Right cardiac atrium (tissue), 5 donors: ENCODE measurements at regions not wholly inside any gene's neighbourhood (a gene's known extent, or its start where the extent isn't known, plus 50 kb on each side); places are given as distances from the start of the nearest gene placed in this dataset.

ENCODE experiments used
- ATAC-seq, 2 donors: fragments of 200-7000 bp; cut with Tn5 transposase; one replicate each; pipeline versions ENCODE4 v1.8.0 to v1.9.1; 2020; ENCODE audit warnings: moderate library complexity in 2 of 2, mild to moderate bottlenecking in 1 of 2
- DNase-seq, 3 donors: peaks; one replicate each; pipeline ENCODE4 v3.0.0-alpha.2; 2020
- H3K27ac ChIP-seq: one replicate; pipeline ENCODE4 v1.5.1; 2013; ENCODE audit warnings: mild to moderate bottlenecking, low read length, control low read depth, moderate library complexity
- H3K27me3 ChIP-seq: one replicate; pipeline ENCODE4 v1.6.1; 2013; ENCODE audit not compliant: control insufficient read depth, insufficient read depth
- H3K4me1 ChIP-seq: one replicate; pipeline ENCODE4 v1.6.1; 2013; ENCODE audit warnings: low read length; ENCODE audit not compliant: control insufficient read depth, insufficient read depth
- H3K4me3 ChIP-seq: one replicate; pipeline ENCODE4 v1.5.1; 2013; ENCODE audit warnings: low read length, control low read depth
- H3K9me3 ChIP-seq: one replicate; pipeline ENCODE4 v1.6.1; 2013; ENCODE audit warnings: low read length; ENCODE audit not compliant: control insufficient read depth
- WGBS: extraction: QIAGEN DNeasy Blood & Tissue Kit; methylation state at CpG from one replicate; pipeline ENCODE4 v1.1.7; 2013; 5-methylcytosine and 5-hydroxymethylcytosine counted together
- intact Hi-C, 4 donors: fragments of 100-400 bp; cut with DNase I; formaldehyde crosslinking; loops; one replicate each; pipeline versions ENCODE4 v1.11.0 to v1.14.0; 2022 to 2023
- donor health status: healthy with polysubstance abuse.
- donor health status: DM: no; HTN: yes; CAD: no.
- donor health status: DM: no; HTN: no; CAD: no.
- donor health status: DM: no; HTN: yes; CAD: no; lungs with severe emphysema.
- donor health status: DM: yes; HTN: yes; CAD: no.

DNA sequence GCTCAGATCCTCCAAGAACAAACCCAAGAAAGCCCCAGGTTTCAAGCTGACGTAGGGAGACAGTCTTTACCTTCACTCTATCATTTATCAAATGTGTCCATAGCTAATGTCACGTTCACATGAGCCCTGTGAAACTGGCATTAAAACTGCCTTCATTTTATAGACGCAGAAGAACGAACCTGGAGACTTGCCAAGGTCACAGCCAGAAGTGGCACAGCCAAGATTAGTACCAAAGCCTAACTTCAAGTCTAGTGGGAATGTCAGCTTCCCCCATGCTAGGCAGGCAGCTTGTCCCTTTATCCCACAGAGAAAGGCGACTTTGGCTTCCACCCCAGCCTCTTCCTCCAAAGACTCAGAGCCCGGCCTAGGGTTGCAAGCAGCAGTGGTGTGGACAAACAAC is 517.2 kb downstream of the SHQ1 start:
- 65% methylated on average over 6 of the region's 6 CpGs for WGBS
- Histone ChIP-seq H3K27ac (no peak overlapping the region), H3K4me1 (peaks cover 5% of the 10 kb centered on the region), H3K9me3 (no peaks in the 10 kb centered on the region), H3K4me3 (no peak overlapping the region), H3K27me3 (no peaks in the 10 kb centered on the region)
- intact Hi-C loops: no loop called here
- ATAC-seq: no peak
- DNase-seq: no peak

DNA sequence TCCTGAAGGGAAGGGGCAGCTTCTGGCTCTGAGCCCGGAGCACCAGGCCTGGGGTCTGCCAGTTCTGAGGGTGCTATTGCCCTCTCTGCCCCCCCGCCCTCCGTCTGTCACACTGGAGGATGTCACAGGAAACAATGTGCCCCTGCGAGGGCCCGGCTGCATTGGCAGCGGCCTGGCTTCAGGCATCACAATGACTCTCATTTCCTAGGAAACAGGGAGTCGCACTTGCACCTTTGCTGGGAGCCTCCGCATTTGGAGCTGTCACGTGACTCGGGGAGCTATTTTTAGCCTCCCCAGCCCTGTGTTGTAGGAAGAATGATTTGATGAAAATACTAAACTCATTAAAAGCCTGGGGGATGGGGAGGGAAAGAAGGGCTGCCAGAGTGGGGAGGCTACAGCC is 518.9 kb downstream of the SHQ1 start:
- Histone ChIP-seq H3K4me1 (peaks cover 5% of the 10 kb centered on the region), H3K4me3 (no peak overlapping the region), H3K27ac (no peak overlapping the region), H3K9me3 (no peaks in the 10 kb centered on the region), H3K27me3 (no peaks in the 10 kb centered on the region)
- intact Hi-C loops: no loop called here
- WGBS: 19% methylated on average over 10 of the region's 10 CpGs
- ATAC-seq (peak; percentile 41 to 47), DNase-seq (peak in 2 of 3 donors; percentile 59 to 65)

DNA sequence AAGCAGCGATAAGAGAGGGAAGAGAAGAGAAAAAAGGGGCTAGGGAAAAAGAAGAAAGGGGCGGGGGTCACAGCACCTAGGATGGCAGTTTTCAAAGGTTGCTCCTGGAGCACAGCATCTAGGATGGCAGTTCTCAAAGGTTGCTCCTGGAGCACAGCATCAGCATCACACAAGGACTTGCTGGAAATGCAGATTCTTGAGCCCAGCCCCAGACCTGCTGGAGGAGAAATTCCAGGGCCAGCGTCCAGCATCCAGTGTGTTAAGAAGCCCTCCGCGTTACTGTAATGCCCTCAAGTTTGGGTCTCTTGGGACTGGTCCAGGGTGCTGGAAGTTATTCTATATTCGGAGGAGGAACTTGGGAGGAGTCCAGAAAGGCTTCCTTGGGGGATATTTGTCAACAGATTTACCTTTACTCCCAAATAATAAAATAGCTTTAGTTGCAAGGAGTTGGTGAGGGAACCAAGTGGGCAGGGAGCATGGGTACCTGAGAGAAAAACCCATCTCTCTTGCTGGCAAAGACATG is 519.4 kb downstream of the SHQ1 start:
- WGBS: 56% methylated on average over 6 of the region's 6 CpGs
- intact Hi-C loops: no loop called here
- H3K4me1 ChIP-seq: peaks cover 8% of the 10 kb centered on the region
- no peak for ATAC-seq
- no peak overlapping the region for H3K4me3 ChIP-seq
- H3K27ac ChIP-seq: no peak overlapping the region
- no peak for DNase-seq
- H3K9me3 ChIP-seq: no peaks in the 10 kb centered on the region
- H3K27me3 ChIP-seq: no peaks in the 10 kb centered on the region

DNA sequence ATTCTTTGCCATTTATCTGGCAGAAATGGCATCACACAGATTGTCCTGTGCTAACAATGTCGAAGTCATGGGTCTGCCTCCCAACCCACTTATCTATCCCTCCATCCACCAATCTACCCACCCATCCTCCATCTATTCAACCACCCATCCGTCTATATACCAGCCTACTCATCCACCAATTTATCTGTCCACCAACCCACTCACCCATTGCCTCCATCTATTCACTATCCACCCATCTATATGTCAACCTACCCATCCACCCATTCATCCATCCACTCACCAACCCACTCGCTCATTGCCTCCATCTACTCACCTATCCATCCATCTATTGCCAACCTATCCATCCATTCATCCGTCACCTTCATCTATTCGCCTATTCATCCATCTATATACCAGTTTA is 521.2 kb downstream of the SHQ1 start:
- Histone ChIP-seq H3K27me3 (no peaks in the 10 kb centered on the region), H3K9me3 (no peaks in the 10 kb centered on the region), H3K4me1 (peaks cover 8% of the 10 kb centered on the region), H3K27ac (no peak overlapping the region), H3K4me3 (no peak overlapping the region)
- intact Hi-C loops: no loop called here
- 95% methylated on average over 5 of the region's 5 CpGs for WGBS
- DNase-seq (no peak), ATAC-seq (no peak)

DNA sequence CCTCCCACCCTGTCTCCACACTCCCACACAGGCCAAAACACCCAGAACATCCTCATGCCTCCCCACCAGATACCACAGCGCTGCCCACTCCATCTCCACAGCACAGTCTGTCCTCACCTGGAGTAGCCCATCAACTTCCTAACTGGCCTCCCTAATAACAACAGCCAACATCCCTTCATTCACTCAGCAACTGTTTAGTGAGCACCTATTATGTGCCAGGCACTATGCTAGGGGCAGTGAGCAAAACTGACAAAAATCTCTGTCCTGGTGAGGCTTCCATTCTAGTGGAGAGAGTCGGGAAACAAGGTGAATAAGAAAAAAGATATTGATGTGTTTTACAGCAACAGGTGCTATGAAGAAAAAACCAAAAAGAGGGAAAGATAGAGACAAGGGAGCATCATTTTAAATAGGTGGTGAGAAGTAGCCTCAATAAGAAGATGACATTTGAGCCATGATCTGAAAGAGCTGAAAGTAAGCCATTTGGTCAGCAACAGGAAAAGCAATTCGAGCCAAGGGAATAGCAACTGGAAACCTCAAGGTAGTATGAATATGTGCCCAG is 523.9 kb downstream of the SHQ1 start:
- intact Hi-C loops: no loop called here
- 88% methylated on average over 3 of the region's 3 CpGs for WGBS
- peak; percentile 3 to 12 for ATAC-seq

DNA sequence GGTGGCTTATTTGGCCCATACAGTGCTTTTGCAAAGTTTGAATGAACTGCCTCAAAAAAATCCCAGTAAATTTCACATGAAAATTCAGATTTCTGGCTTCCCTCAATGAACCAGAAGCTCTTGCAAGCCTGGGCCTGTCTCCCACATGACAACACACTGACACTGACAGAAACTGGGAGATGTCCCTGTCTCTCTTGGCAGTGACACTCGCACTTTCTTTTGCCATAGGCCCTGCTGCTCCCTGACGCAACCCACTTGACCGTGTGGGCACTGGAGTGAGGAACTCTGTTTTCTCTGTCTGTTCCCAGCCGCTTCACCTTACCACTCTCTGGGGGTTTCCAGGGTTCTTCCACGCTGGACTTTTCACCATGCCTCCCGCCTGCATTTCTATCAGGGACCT is 524.5 kb downstream of the SHQ1 start:
- Histone ChIP-seq H3K27ac (peak overlapping the region; percentile 75), H3K27me3 (no peaks in the 10 kb centered on the region), H3K9me3 (no peaks in the 10 kb centered on the region), H3K4me3 (no peak overlapping the region), H3K4me1 (peaks cover 10% of the 10 kb centered on the region)
- WGBS: 63% methylated on average over 6 of the region's 6 CpGs
- peak in 2 of 3 donors; percentile 38 to 67 for DNase-seq
- peak; percentile 56 to 65 for ATAC-seq
- intact Hi-C loops: no loop called here

More for the DNA sequence above, 523.9 kb downstream of the SHQ1 start:
- DNase-seq: no peak
- H3K9me3 ChIP-seq: no peaks in the 10 kb centered on the region
- no peak overlapping the region for H3K4me3 ChIP-seq
- peak overlapping the region; percentile 75 for H3K27ac ChIP-seq
- no peaks in the 10 kb centered on the region for H3K27me3 ChIP-seq
- peaks cover 6% of the 10 kb centered on the region for H3K4me1 ChIP-seq

DNA sequence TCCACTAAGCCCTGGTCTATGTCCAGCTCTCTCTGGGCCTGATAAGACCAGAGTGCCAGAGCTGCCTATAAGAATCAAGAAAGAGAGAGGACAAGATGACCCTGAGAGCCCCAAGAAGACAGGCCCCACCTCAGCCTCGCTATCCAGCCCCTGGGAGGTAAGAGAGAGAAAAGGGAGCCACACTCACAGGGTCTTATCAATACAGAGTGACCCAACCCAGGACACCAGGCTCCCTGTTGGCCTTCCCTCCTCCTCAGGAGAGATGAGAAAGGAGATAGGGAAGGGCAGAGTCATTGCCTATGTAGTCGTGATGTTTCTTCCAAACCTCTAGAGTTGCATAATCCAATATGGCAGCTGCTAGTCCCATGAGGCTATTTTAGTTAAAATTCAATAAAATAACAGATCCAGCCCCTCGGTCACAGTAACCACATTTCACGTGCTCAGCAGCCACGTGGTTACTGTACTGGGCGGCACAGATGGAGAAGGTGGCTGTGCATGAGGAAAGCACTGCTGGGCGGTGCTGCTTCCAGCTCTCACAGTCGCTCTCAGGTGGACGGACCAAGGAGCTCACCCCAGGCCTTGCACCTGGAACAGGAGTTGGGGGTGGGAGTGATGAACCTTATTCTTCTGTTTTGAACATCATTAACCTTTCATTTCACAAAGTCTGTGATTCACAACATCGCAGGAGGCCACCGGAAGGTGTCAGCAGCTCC is 525.8 kb downstream of the SHQ1 start:
- WGBS: 92% methylated on average over 11 of the region's 11 CpGs
- intact Hi-C loops: no loop called here
- no peak for DNase-seq
- Histone ChIP-seq H3K27ac (no peak overlapping the region), H3K4me3 (no peak overlapping the region), H3K27me3 (no peaks in the 10 kb centered on the region), H3K4me1 (peaks cover 14% of the 10 kb centered on the region), H3K9me3 (no peaks in the 10 kb centered on the region)
- no peak for ATAC-seq

DNA sequence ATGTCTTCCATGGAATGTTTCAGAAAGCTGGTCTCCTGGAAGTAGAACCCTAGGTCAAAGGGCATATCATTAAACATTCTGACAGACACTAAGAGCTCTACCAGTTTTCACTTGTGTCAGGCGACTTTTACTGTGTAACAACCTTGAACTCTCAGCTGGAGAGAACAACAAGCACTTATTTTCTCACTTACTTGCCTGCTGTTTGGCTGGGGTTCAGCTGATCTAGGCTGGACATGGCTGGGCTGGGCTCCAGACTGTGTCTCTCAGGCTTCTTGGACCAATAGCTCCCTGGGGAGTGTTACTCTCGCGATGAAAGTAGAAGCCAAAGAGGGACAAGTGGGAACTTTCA is 527.3 kb downstream of the SHQ1 start:
- Histone ChIP-seq H3K27ac (peak overlapping the region; percentile 85), H3K4me3 (no peak overlapping the region), H3K9me3 (no peaks in the 10 kb centered on the region), H3K4me1 (peaks cover 14% of the 10 kb centered on the region), H3K27me3 (no peaks in the 10 kb centered on the region)
- peak; percentile 25 to 45 for ATAC-seq
- WGBS: 47% methylated on average over 3 of the region's 3 CpGs
- DNase-seq: peak in 2 of 3 donors; percentile 74 to 81
- intact Hi-C loops: no loop called here

DNA sequence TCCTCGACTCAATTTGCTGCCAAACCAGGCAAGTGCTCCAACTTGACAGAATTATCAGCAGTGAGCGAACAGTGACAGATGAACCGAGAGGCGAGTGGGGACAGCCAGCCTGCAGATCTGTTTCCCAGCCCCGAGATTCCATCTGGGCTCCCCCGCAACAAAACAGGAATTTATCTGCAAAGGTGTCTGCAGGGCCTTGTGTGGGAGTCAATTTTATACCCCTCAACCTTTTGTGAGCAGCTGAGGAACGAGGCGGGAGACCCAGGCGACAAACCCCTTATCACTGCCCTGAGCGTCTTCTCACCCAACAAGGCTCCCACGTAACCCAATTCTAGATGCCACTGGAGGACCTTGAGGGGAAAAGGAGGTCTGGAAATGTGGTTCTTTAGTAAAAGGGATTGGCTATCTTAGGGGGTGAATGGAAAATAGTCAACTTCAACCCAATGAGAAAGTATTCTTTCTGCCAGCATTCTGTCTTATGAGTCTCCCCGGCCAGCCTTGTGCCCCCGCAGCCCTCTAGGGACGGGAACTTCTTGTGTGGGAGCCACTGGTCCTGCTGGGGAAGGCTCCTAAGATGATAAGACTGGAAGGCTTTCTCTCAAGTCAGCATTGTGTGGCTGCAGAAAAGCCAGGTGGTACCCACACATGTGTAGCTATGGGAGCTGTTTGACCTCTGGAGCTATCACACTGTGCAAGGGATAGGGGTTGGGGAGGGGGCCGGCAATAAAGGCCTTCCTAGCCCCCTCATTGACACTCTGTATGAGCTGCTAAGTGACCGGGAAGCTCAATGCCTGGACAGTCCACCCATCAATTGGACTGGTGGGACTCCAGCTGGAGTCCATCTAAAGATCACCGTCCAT is 527.9 kb downstream of the SHQ1 start:
- peak overlapping the region; percentile 85 for H3K27ac ChIP-seq
- ATAC-seq (no peak), DNase-seq (no peak)
- H3K4me1 ChIP-seq: peaks cover 14% of the 10 kb centered on the region
- intact Hi-C loops: no loop called here
- no peaks in the 10 kb centered on the region for H3K27me3 ChIP-seq
- WGBS: 68% methylated on average over 17 of the region's 17 CpGs
- H3K9me3 ChIP-seq: no peaks in the 10 kb centered on the region
- H3K4me3 ChIP-seq: no peak overlapping the region

DNA sequence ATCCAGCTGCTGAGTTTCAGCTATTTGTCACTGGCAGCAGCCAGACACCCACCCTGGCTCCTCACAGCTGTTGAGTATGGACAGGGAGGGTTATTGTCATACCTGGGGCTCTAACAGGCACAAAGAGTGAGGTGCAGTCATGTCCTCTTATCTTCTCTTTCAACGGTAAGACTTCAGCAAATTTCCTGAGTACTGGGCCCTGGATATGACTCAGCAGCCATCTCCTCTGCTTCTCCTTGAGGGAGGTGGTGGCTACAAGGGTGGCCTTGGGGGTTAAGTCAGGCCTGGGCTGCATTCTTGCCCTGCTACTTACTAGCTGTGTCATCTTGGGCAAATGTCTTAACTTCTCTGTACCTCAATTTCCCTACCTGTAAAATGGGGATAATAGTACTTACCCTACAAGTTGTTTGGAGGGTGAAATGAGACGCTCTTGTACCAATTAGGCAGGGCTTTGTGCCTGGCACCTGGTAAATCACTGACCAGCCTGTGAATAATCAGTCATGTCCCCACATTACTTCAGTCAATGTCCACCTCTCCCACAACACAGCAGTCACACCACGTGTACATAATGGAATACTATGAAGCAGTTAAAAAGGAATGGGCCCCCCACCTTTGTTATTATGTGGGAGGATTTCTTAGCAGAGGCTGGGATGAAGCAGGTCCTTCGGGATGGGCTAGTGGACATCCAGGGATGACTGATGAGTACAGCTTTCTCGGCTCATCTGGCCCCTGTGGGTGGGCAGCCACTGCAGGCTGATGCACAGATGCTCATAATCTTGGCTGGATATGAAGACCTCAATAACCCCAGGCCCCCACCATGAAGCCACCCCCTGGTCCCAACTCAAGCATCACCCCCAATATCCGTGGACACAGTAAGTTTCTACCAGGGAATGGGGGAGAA is 528.8 kb downstream of the SHQ1 start:
- peak overlapping the region; percentile 85 for H3K27ac ChIP-seq

More for the DNA sequence above, 528.8 kb downstream of the SHQ1 start:
- ATAC-seq (peak in 1 of 2 donors; percentile 27), DNase-seq (no peak)
- intact Hi-C loops: no loop called here
- 71% methylated on average over 6 of the region's 6 CpGs for WGBS
- no peak overlapping the region for H3K4me3 ChIP-seq
- H3K27me3 ChIP-seq: no peaks in the 10 kb centered on the region
- peaks cover 14% of the 10 kb centered on the region for H3K4me1 ChIP-seq
- H3K9me3 ChIP-seq: no peaks in the 10 kb centered on the region
